ENCODE measurements at regions not wholly inside any gene's neighbourhood (a gene's known extent, or its start where the extent isn't known, plus 50 kb on each side); places are given as distances from the start of the nearest gene placed in this dataset.
"Not testable (repeated sequence)": the region's sequence is repeated elsewhere in the genome, so short reads cannot be mapped to it uniquely, and the experiment has no call there.

DNA sequence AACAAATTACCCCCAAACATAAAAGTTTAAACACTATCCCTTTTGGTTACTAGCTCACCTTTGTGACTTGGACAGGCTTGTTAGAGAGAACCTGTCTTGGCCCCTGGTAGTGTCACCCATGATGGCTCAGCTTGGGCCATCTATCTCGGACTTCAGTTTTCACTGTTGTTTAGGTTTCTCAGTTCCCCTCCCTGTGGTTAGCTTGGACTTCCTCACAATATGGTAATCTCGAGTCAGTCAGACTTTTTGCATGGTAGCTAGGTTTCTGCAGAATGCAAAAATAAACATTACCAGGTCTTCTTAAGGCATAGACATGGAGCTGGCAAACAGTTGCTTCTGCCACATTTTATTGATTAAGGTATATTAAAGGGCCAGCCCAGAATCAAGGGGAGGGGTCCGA, 324.3 kb upstream of the RORB start:
- Mint-ChIP-seq H3K9me3 (no peaks in the 10 kb centered on the region), H3K4me3 (no peak overlapping the region), H3K27me3 (no peaks in the 10 kb centered on the region), H3K4me1 (ENCODE audit: unreplicated experiment) (no peaks in the 10 kb centered on the region), H3K27ac (no peak overlapping the region), H3K36me3 (no peaks in the 10 kb centered on the region)
- TF ChIP-seq, protein P1, sequence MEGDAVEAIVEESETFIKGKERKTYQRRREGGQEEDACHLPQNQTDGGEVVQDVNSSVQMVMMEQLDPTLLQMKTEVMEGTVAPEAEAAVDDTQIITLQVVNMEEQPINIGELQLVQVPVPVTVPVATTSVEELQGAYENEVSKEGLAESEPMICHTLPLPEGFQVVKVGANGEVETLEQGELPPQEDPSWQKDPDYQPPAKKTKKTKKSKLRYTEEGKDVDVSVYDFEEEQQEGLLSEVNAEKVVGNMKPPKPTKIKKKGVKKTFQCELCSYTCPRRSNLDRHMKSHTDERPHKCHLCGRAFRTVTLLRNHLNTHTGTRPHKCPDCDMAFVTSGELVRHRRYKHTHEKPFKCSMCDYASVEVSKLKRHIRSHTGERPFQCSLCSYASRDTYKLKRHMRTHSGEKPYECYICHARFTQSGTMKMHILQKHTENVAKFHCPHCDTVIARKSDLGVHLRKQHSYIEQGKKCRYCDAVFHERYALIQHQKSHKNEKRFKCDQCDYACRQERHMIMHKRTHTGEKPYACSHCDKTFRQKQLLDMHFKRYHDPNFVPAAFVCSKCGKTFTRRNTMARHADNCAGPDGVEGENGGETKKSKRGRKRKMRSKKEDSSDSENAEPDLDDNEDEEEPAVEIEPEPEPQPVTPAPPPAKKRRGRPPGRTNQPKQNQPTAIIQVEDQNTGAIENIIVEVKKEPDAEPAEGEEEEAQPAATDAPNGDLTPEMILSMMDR (conservative IDR thresholded peaks at IDR 0.05), result no peak
- no peak for DNase-seq (ENCODE audit: extremely low spot score, unreplicated experiment)

DNA sequence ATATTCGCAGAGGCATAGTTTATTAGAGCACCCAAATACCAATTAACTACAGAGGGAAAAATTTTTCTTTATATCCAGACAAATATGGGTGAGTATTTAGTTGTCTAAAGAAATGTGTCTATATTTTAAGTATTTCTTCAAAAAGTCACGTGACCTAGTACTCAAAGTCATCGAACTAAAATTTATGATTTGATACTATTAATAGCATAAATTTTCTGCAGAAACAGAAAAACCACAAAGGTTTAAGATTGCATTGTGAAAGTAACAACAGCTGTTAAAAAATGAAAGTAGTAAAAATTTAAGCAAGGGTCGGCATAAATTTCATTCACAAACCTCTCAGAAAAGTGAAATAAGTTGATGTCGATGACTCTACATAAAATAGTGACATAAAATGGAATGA, 323.9 kb upstream of the RORB start:
- H3K27ac Mint-ChIP-seq, result no peak overlapping the region
- H3K4me3 Mint-ChIP-seq, result no peak overlapping the region
- no peaks in the 10 kb centered on the region for H3K4me1 Mint-ChIP-seq (ENCODE audit: unreplicated experiment)

DNA sequence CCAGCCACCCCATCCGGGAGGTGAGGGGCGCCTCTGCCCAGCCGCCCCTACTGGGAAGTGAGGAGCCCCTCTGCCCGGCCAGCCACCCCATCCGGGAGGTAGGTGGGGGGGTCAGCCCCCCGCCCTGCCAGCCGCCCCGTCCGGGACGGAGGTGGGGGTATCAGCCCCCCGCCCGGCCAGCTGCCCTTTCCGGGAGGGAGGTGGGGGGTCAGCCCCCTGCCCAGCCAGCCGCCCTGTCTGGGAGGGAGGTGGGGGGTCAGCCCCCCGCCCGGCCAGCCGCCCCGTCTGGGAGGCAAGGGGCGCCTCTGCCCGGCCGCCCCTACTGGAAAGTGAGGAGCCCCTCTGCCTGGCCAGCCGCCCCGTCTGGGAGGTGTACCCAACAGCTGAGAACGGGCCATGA, 299.4 kb upstream of the RORB start:
- not testable (repeated sequence) for DNase-seq (ENCODE audit: extremely low spot score, unreplicated experiment); H3K36me3 Mint-ChIP-seq; H3K4me3 Mint-ChIP-seq; H3K27me3 Mint-ChIP-seq; H3K9me3 Mint-ChIP-seq; H3K4me1 Mint-ChIP-seq (ENCODE audit: unreplicated experiment); H3K27ac Mint-ChIP-seq

More for the DNA sequence above, 323.9 kb upstream of the RORB start:
- no peaks in the 10 kb centered on the region for H3K27me3 Mint-ChIP-seq
- no peaks in the 10 kb centered on the region for H3K9me3 Mint-ChIP-seq
- H3K36me3 Mint-ChIP-seq, result no peaks in the 10 kb centered on the region
- TF ChIP-seq, protein P1 (conservative IDR thresholded peaks at IDR 0.05), result no peak
- no peak for DNase-seq (ENCODE audit: extremely low spot score, unreplicated experiment)

DNA sequence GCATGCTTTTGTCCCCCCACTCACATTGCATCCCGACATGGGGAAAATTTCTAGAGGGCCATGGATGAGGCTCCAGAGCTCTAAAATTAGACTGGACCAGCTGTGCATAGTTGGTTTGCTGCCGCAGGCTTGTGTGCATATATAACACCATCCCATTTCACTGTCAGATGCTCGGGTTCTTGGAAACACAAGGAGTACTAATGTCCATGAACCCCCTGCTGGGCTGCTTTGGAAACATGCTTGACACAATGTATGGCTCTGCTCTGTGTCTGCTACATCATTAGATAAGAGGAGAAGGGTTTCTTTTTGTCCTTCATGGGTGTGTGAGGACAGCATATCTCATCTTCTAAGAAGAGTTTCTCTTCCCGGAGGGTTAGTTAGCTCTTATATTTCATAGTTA, 292.1 kb upstream of the RORB start:
- Mint-ChIP-seq H3K4me3 (no peak overlapping the region), H3K36me3 (no peaks in the 10 kb centered on the region)
- TF ChIP-seq, protein P1 (conservative IDR thresholded peaks at IDR 0.05), result no peak

DNA sequence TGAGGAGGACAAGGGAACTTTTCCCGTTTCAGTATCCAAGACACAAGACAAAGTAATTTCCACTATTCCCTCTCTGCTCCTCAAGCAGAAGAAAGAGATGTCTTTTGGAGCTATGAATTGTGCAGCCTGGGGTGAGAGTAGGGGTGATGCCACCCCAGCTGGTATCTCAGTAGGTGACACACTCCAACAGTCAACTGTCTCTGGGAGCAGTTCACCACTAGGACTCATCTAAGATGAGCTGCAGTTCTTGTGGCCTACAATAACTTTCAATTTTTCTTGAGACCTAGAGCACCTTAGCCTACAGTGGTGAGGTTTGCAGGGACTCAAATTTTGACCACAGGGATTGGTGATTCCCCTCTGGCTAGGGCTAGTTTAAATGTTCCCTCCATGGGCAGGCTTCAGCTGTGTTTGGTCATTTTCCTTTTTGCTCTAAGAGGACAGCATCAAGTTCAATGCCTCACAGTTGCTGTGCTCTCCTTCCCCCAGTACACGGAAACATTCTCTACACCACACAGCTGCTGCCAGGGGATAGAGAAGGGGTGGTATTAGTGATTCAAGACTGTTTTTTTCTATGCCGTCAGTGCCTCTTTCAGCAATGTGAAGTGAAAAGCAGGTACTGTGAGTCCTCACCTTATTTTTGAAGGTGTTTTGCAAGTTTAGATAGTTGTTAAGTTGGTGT, 278.6 kb upstream of the RORB start:
- H3K27me3 Mint-ChIP-seq, result no peaks in the 10 kb centered on the region
- DNase-seq (ENCODE audit: extremely low spot score, unreplicated experiment), result no peak
- TF ChIP-seq, protein P1 (conservative IDR thresholded peaks at IDR 0.05), result no peak
- no peak overlapping the region for H3K4me3 Mint-ChIP-seq
- no peaks in the 10 kb centered on the region for H3K36me3 Mint-ChIP-seq
- no peaks in the 10 kb centered on the region for H3K4me1 Mint-ChIP-seq (ENCODE audit: unreplicated experiment)
- H3K9me3 Mint-ChIP-seq, result peaks cover 4% of the 10 kb centered on the region
- H3K27ac Mint-ChIP-seq, result no peak overlapping the region

More for the DNA sequence above, 292.1 kb upstream of the RORB start:
- no peaks in the 10 kb centered on the region for H3K27me3 Mint-ChIP-seq
- no peaks in the 10 kb centered on the region for H3K4me1 Mint-ChIP-seq (ENCODE audit: unreplicated experiment)
- H3K9me3 Mint-ChIP-seq, result no peaks in the 10 kb centered on the region
- DNase-seq (ENCODE audit: extremely low spot score, unreplicated experiment), result no peak
- no peak overlapping the region for H3K27ac Mint-ChIP-seq

DNA sequence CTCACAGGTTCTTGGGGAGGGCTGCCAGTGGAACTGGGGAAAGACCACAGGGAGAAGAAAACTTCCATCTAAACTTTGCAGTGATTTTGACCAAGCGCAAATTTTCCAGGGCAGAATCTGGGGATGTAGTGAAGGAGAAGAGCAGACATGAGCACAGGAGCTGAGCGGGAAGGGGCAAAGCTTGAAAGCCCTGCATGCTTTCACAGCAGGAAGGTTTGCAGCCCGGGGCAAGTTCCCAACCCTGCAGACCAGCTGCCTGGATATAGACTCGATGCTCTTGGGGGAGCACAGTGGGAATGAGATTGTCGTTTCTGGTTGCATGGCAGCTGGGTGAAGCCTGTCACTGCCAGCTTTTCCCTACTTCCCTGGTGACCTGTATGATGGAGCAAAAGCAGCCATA, 276.8 kb upstream of the RORB start:
- TF ChIP-seq, protein P1 (conservative IDR thresholded peaks at IDR 0.05), result no peak
- Mint-ChIP-seq H3K4me1 (ENCODE audit: unreplicated experiment) (no peaks in the 10 kb centered on the region), H3K36me3 (no peaks in the 10 kb centered on the region), H3K27me3 (no peaks in the 10 kb centered on the region), H3K9me3 (peaks cover 5% of the 10 kb centered on the region), H3K4me3 (no peak overlapping the region), H3K27ac (no peak overlapping the region)
- no peak for DNase-seq (ENCODE audit: extremely low spot score, unreplicated experiment)

Measured in type B pancreatic cell (in vitro differentiated cells).